ENCODE measurements at regions not wholly inside any gene's neighbourhood (a gene's known extent, or its start where the extent isn't known, plus 50 kb on each side); places are given as distances from the start of the nearest gene placed in this dataset.

- DNase-seq = no peak
- no peak overlapping the region for H3K4me3 ChIP-seq (ENCODE audit: insufficient read depth, low read depth, low read length)
- no peaks in the 10 kb centered on the region; the same call in 1 of the 2 replicates for H3K27me3 ChIP-seq (ENCODE audit: control insufficient read depth, insufficient read depth, low read length)
- H3K36me3 ChIP-seq (replicated peaks; ENCODE audit: control insufficient read depth, insufficient read depth, low read length) = no peaks in the 10 kb centered on the region
Measured at GRCh38 chr7:35498416-35498815, 196.5 kb downstream of the HERPUD2 start.

DNA sequence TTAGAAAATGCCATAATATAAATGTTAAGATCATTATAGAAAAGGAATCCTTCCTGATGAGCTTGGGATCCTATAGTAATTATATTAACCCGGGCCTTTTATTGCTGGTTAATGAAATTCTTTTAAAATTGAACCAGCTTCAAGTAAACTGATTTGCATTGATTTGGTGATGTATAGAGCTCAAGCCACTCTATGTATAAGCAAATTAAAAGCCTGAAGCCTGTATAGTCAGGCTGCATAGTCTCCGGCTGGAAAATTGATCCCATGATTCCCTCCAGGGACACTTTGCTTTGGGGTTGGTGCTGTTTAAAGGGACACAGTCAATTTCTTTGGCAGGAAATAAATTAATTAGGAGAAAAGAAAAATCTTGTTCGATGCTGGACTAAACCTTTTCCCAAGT, 199.1 kb downstream of the HERPUD2 start:
- DNase-seq = no peak
- H3K27me3 ChIP-seq (ENCODE audit: control insufficient read depth, insufficient read depth, low read length) = no peaks in the 10 kb centered on the region; the same call in 1 of the 2 replicates
- no peak overlapping the region for H3K4me3 ChIP-seq (ENCODE audit: insufficient read depth, low read depth, low read length)
- H3K36me3 ChIP-seq (replicated peaks; ENCODE audit: control insufficient read depth, insufficient read depth, low read length) = no peaks in the 10 kb centered on the region

DNA sequence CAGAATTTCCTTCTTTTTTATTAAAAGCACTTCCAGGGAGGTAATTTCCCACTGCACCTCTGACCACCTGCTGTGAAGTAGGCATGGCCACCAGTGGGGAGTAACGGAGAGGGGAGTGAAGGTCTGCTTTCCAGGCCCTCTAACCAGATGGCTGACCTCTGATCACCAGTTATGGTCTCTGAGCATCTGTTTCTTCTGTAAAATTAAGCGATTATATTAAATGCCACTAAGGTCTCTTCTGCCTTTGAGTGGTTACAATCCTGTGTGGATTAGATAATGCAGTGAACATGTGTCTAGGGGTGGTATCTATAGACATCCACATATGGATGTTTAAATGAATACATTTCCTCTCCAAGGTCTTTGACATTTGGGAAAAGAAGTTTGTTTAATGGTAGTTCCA, 199.6 kb downstream of the HERPUD2 start:
- Histone ChIP-seq H3K36me3 (replicated peaks; ENCODE audit: control insufficient read depth, insufficient read depth, low read length) (no peaks in the 10 kb centered on the region), H3K4me3 (ENCODE audit: insufficient read depth, low read depth, low read length) (no peak overlapping the region), H3K27me3 (ENCODE audit: control insufficient read depth, insufficient read depth, low read length) (no peaks in the 10 kb centered on the region; the same call in 1 of the 2 replicates)
- DNase-seq = no peak

- H3K27me3 ChIP-seq (ENCODE audit: control insufficient read depth, insufficient read depth, low read length) = no peaks in the 10 kb centered on the region; the same call in 1 of the 2 replicates
- DNase-seq = no peak
- H3K4me3 ChIP-seq (ENCODE audit: insufficient read depth, low read depth, low read length) = no peak overlapping the region
- H3K36me3 ChIP-seq (replicated peaks; ENCODE audit: control insufficient read depth, insufficient read depth, low read length) = no peaks in the 10 kb centered on the region
Measured at GRCh38 chr7:35494407-35494806, 200.5 kb downstream of the HERPUD2 start.

- no peak overlapping the region for H3K4me3 ChIP-seq (ENCODE audit: insufficient read depth, low read depth, low read length)
- H3K36me3 ChIP-seq (replicated peaks; ENCODE audit: control insufficient read depth, insufficient read depth, low read length) = no peaks in the 10 kb centered on the region
- no peaks in the 10 kb centered on the region for H3K27me3 ChIP-seq (ENCODE audit: control insufficient read depth, insufficient read depth, low read length)
- DNase-seq = no peak
Measured at GRCh38 chr7:35492451-35493175, 202.3 kb downstream of the HERPUD2 start.

DNA sequence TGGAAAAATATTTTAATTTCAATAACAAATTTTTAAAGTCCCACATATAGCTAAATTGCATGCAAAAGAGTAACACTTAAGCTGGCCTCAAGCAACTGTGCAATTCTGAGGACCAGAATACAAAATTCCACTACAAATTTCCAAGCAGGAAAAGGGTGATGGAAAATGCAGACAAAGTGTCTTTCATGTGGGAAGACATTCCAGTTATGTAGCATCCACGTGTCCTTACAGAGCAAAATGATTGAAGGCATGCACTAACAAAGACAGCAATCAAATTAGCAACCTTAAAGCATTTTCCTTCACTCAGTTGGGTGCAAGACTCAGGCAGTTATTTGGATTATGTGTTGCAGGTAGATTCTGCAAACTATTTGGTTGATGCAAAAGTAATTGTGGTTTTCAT, 203.7 kb downstream of the HERPUD2 start:
- H3K27me3 ChIP-seq (ENCODE audit: control insufficient read depth, insufficient read depth, low read length) = no peaks in the 10 kb centered on the region
- no peaks in the 10 kb centered on the region for H3K36me3 ChIP-seq (replicated peaks; ENCODE audit: control insufficient read depth, insufficient read depth, low read length)
- no peak for DNase-seq
- no peak overlapping the region for H3K4me3 ChIP-seq (ENCODE audit: insufficient read depth, low read depth, low read length)

DNA sequence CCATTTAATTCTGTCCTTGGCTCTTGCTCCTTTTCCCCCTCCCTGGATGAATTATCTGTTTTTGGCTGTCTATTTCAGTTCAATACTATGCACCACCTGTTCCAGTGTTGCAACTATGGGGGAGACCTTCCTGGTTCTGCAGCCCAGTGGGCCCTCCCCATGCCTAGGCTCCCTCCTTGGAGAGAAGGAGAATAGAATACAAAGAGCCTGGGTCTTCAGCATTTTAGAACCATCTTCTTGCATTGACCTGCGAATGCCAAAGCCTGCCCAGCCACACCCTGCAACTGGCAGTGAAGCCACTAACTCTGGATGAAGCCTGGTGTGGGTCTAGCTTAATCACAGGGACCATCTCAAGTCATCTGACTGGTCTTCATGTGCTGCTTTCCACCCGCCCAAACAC, 207.1 kb downstream of the HERPUD2 start:
- Histone ChIP-seq H3K36me3 (replicated peaks; ENCODE audit: control insufficient read depth, insufficient read depth, low read length) (no peaks in the 10 kb centered on the region), H3K27me3 (ENCODE audit: control insufficient read depth, insufficient read depth, low read length) (no peaks in the 10 kb centered on the region), H3K4me3 (ENCODE audit: insufficient read depth, low read depth, low read length) (no peak overlapping the region)
- DNase-seq = no peak

DNA sequence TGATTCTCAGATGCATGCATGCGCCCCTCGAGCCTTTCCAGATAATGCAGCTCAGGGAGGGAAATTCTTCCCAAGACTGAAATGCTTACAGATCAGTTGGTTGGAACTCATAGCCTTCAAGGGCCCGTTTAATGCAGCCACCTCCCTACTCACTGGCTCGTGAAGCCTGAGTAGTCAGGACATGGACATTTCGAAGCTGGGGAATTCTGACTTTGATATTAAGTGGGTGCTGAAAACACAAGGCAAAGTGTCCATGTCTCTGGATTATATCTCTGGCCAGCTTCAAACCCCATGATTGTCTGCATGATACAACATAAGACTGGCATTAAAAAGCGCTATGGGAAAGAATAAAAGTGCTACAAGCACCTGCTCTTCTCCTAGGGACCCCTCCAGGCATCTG, 207.5 kb downstream of the HERPUD2 start:
- Histone ChIP-seq H3K4me3 (ENCODE audit: insufficient read depth, low read depth, low read length) (no peak overlapping the region), H3K27me3 (ENCODE audit: control insufficient read depth, insufficient read depth, low read length) (no peaks in the 10 kb centered on the region), H3K36me3 (replicated peaks; ENCODE audit: control insufficient read depth, insufficient read depth, low read length) (no peaks in the 10 kb centered on the region)
- no peak for DNase-seq

DNA sequence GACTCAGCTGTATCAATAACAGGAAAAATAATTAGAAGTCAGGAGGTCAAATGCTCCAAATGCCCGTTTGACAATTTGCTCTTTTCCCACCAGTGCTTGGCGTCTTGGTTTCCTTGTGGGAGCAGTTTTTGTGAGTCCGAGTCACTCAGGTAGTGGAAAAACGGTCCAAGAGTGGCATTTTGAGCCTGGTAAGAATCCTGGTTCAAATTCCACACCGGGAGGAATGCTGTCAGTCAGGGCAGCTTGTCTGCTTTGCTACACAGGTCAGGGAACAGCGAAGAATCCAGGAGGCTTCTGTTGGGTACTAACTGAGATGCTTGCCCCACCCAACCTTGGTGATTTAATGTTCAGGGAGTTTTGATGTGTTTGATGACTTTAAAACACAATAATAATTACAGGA, 209.5 kb downstream of the HERPUD2 start:
- Histone ChIP-seq H3K27me3 (ENCODE audit: control insufficient read depth, insufficient read depth, low read length) (no peaks in the 10 kb centered on the region), H3K36me3 (replicated peaks; ENCODE audit: control insufficient read depth, insufficient read depth, low read length) (no peaks in the 10 kb centered on the region), H3K4me3 (ENCODE audit: insufficient read depth, low read depth, low read length) (no peak overlapping the region)
- no peak for DNase-seq

- no peaks in the 10 kb centered on the region for H3K27me3 ChIP-seq (ENCODE audit: control insufficient read depth, insufficient read depth, low read length)
- no peak overlapping the region for H3K4me3 ChIP-seq (ENCODE audit: insufficient read depth, low read depth, low read length)
Measured at GRCh38 chr7:35483568-35483967, 211.4 kb downstream of the HERPUD2 start.

DNA sequence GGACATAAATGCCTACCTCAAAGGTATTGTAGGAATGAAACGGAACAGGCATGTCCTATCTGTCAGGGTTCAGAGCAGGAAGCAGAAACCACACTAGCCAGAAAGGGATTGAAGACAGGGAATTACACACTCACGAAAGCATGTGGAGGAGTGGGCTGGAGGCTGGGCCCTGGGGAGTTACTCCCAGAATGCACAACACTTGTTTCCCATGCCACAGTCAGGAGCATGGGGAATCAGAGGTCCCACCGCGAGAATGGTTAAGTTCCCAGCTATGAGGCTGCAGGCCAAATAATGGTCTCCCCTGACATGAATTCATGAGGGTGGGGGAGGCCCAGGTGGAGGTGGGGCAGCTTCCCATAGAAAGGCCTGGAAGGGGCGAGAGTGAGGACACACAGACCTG, 212.7 kb downstream of the HERPUD2 start:
- Histone ChIP-seq H3K36me3 (replicated peaks; ENCODE audit: control insufficient read depth, insufficient read depth, low read length) (no peaks in the 10 kb centered on the region), H3K4me3 (ENCODE audit: insufficient read depth, low read depth, low read length) (no peak overlapping the region), H3K27me3 (ENCODE audit: control insufficient read depth, insufficient read depth, low read length) (no peaks in the 10 kb centered on the region)
- DNase-seq = no peak

More at GRCh38 chr7:35483568-35483967, 211.4 kb downstream of the HERPUD2 start:
- H3K36me3 ChIP-seq (replicated peaks; ENCODE audit: control insufficient read depth, insufficient read depth, low read length) = no peaks in the 10 kb centered on the region
- DNase-seq = no peak

DNA sequence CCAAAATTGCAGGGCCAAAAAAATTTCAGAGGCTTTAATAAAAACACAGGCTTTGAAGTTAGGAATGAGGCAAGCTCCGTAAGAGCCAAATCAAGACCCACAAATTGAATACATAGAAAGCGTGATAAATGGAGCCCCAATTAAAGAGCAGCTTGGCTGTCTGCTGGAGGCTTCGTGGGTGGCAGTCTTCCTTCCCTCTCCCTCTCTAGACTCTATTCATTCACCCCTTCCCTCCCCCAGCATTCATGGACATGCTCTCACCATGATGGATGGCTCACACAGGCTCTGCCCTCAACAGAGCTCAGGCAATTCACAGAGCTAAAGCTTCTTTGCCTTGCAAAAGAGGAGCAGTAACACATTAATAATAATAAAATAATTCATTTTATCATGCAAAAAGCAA, 214.1 kb downstream of the HERPUD2 start:
- Histone ChIP-seq H3K36me3 (replicated peaks; ENCODE audit: control insufficient read depth, insufficient read depth, low read length) (no peaks in the 10 kb centered on the region), H3K27me3 (ENCODE audit: control insufficient read depth, insufficient read depth, low read length) (no peaks in the 10 kb centered on the region), H3K4me3 (ENCODE audit: insufficient read depth, low read depth, low read length) (no peak overlapping the region)
- no peak for DNase-seq

- no peak overlapping the region for H3K4me3 ChIP-seq (ENCODE audit: insufficient read depth, low read depth, low read length)
- H3K27me3 ChIP-seq (ENCODE audit: control insufficient read depth, insufficient read depth, low read length) = no peaks in the 10 kb centered on the region
- DNase-seq = no peak
- no peaks in the 10 kb centered on the region for H3K36me3 ChIP-seq (replicated peaks; ENCODE audit: control insufficient read depth, insufficient read depth, low read length)
Measured at GRCh38 chr7:35477609-35478008, 217.3 kb downstream of the HERPUD2 start.

DNA sequence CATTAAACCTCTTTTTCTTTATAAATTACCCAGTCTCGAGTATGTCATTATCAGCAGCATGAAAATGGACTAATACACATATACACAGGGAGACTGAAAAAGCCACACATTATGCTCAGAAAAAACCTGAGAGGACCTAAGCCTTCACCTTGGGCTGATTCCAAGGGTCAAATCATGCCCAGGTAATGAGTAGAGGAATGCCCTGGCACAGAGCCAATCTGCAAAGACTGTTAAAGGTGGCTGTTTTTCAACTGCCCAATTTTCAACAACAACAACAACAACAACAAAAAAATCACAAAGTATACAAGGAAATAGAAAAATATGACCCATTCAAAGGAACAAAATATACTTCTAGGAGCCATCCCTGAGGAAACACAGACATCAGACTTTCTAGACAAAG, 220.2 kb upstream of the TBX20 start:
- DNase-seq = no peak
- H3K36me3 ChIP-seq (replicated peaks; ENCODE audit: control insufficient read depth, insufficient read depth, low read length) = no peaks in the 10 kb centered on the region
- no peaks in the 10 kb centered on the region for H3K27me3 ChIP-seq (ENCODE audit: control insufficient read depth, insufficient read depth, low read length)
- H3K4me3 ChIP-seq (ENCODE audit: insufficient read depth, low read depth, low read length) = no peak overlapping the region

DNA sequence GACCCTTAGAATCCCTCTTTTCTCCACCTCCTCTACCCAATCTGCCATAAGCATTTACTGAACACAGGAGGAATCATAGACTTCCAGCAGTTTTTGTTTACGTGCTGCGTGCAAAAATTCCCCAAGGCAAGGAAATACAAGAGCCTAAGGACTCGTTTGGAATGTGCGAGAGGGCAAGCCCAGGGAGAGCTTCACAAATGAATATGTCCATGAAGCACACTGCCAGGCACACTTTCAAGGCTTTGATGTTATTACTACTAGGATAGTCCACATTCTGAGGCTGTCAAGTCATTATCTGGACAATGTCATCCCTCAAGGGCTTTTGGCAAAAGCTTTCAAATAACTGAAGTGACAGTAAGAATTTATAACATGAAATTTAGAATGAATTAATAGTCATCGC, 214.7 kb upstream of the TBX20 start:
- Histone ChIP-seq H3K4me3 (ENCODE audit: insufficient read depth, low read depth, low read length) (no peak overlapping the region), H3K27me3 (ENCODE audit: control insufficient read depth, insufficient read depth, low read length) (no peaks in the 10 kb centered on the region), H3K36me3 (replicated peaks; ENCODE audit: control insufficient read depth, insufficient read depth, low read length) (no peaks in the 10 kb centered on the region)
- no peak for DNase-seq

All from H7 (cell line).